PC-3 (cell line): ENCODE measurements at regions not wholly inside any gene's neighbourhood (a gene's known extent, or its start where the extent isn't known, plus 50 kb on each side); places are given as distances from the start of the nearest gene placed in this dataset.

Experiments used
- ATAC-seq: fragments of 200-7000 bp; cut with Tn5 transposase; 2 replicates; pipeline ENCODE4 v1.9.1; 2020; ENCODE audit warnings: mild to moderate bottlenecking, moderate library complexity
- BruUV-seq: library from RNA; stranded (reverse); fragments of 400-500 nt; replicated peaks from 2 replicates; lab custom pipeline; 2021; lab: Mats Ljungman, UMichigan
- CTCF ChIA-PET: fragments of 300-600 bp; sonication (Branson Sonifier 250); formaldehyde crosslinking; loops from one replicate; lab custom pipeline; 2022; ENCODE audit warnings: antibody characterized with exemption; lab: Charles Lee
- POLR2A ChIA-PET: fragments of 300-600 bp; sonication (Branson Sonifier 250); formaldehyde crosslinking; loops from one replicate; lab custom pipeline; 2022; ENCODE audit warnings: antibody characterized with exemption; ENCODE audit not compliant: unreplicated experiment; lab: Charles Lee
- DNase-seq: peaks from one replicate; pipeline ENCODE4 v3.0.0-alpha.2; 2015
- H2AFZ ChIP-seq: fragments of 300-600 bp; sonication (generic); 2 replicates; pipeline ENCODE4 v1.6.0; 2016; ENCODE audit warnings: antibody characterized with exemption, low read length
- H3F3A ChIP-seq: fragments of 300-600 bp; sonication (generic); one replicate; pipeline ENCODE4 v1.6.0; 2017; ENCODE audit warnings: antibody characterized with exemption, low read length, control low read depth, mild to moderate bottlenecking; ENCODE audit not compliant: unreplicated experiment
- H3K27ac ChIP-seq: fragments of 300-600 bp; sonication (generic); 2 replicates; pipeline ENCODE4 v1.5.1; 2016; ENCODE audit warnings: mild to moderate bottlenecking, low read length
- H3K27me3 ChIP-seq: fragments of 300-600 bp; sonication (generic); 2 replicates; pipeline ENCODE4 v1.6.1; 2016; ENCODE audit warnings: low read length, mixed read lengths
- H3K36me3 ChIP-seq: fragments of 300-600 bp; sonication (generic); 2 replicates; pipeline ENCODE4 v1.6.1; 2016; ENCODE audit warnings: low read depth, mixed run types, low read length, mixed read lengths
- H3K4me1 ChIP-seq: fragments of 300-600 bp; sonication (generic); 2 replicates; pipeline ENCODE4 v1.5.1; 2016; ENCODE audit warnings: low read length; ENCODE audit not compliant: insufficient read depth
- H3K4me2 ChIP-seq: fragments of 300-600 bp; sonication (generic); 2 replicates; pipeline ENCODE4 v1.6.0; 2016; ENCODE audit warnings: low read length
- H3K4me3 ChIP-seq: fragments of 300-600 bp; sonication (generic); 2 replicates; pipeline ENCODE4 v1.5.1; 2016; ENCODE audit warnings: mild to moderate bottlenecking, low read length, mixed read lengths
- H3K79me2 ChIP-seq: fragments of 300-600 bp; sonication (generic); 2 replicates; pipeline ENCODE4 v1.6.1; 2017; ENCODE audit warnings: low read length, mixed read lengths
- H3K9ac ChIP-seq: fragments of 300-600 bp; sonication (generic); 2 replicates; pipeline ENCODE4 v1.6.0; 2016; ENCODE audit warnings: mild to moderate bottlenecking, low read length
- H3K9me2 ChIP-seq: fragments of 300-600 bp; sonication (generic); replicated peaks from 2 replicates; pipeline ENCODE4 v1.6.1; 2016; ENCODE audit warnings: mixed run types, low read length, mixed read lengths
- H3K9me3 ChIP-seq: fragments of 300-600 bp; sonication (generic); 2 replicates; pipeline ENCODE4 v1.6.1; 2016; ENCODE audit warnings: low read length, mixed read lengths
- H4K20me1 ChIP-seq: fragments of 300-600 bp; sonication (generic); 2 replicates; pipeline ENCODE4 v1.6.1; 2016; ENCODE audit warnings: low read length, mixed read lengths
- EZH2 ChIP-seq: fragments of 300-600 bp; sonication (generic); IDR thresholded peaks from one replicate; pipeline ENCODE4 v1.6.1; 2017; ENCODE audit warnings: antibody characterized with exemption, mild to moderate bottlenecking, low read length; ENCODE audit not compliant: unreplicated experiment
- EZH2phosphoT487 ChIP-seq: fragments of 300-600 bp; sonication (generic); IDR thresholded peaks from 2 replicates; pipeline ENCODE4 v1.6.1; 2018; ENCODE audit warnings: mild to moderate bottlenecking, antibody characterized with exemption, low read length, borderline replicate concordance
- intact Hi-C: fragments of 100-400 bp; cut with micrococcal nuclease; formaldehyde crosslinking; loops from 2 replicates; pipeline ENCODE4 v1.9.0; 2023
- TF ChIP-seq, protein P1 (sequence below): fragments of 300-600 bp; sonication (generic); conservative IDR thresholded peaks from 2 replicates; pipeline ENCODE4 v1.5.1; 2017; ENCODE audit warnings: antibody characterized with exemption, low read depth, mild to moderate bottlenecking, low read length

DNA sequence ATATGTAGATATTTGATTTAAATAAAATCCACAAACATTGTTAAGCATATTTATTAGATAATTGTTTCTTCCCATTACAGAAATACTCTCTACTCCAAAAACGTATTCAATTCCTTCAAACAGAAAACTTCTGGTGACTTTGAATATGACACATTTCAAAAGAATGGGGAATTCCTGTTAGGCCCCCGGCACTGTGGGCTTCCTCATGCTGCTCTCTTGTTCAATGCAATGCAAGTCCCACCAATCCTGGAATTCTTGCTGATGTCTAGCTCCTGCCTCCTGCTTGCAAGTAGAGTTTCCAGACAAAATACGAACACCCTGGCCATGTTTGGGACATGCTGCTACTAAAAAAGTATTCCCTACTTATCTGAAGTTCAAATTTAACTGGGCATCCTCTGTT, 544.1 kb downstream of the QKI start:
- intact Hi-C loops = loop anchor here (10.0 kb wide), 1 partner anchor 534 kb away; no protein-coding TSS in a partner anchor
- Histone ChIP-seq H3K4me3 (no peak overlapping the region), H3K9me3 (no peaks in the 10 kb centered on the region), H3K9ac (no peak overlapping the region), H2AFZ (no peak overlapping the region), H3K4me1 (no peaks in the 10 kb centered on the region), H3K4me2 (no peak overlapping the region), H3K27ac (no peak overlapping the region), H4K20me1 (no peaks in the 10 kb centered on the region), H3K9me2 (no peaks in the 10 kb centered on the region), H3F3A (no peaks in the 10 kb centered on the region), H3K27me3 (peaks cover 3% of the 10 kb centered on the region; the same call in 1 of the 2 replicates), H3K36me3 (no peaks in the 10 kb centered on the region), H3K79me2 (no peaks in the 10 kb centered on the region)
- no peak for ATAC-seq
- ChIA-PET POLR2A (no interaction called here), CTCF (no interaction called here)
- TF ChIP-seq, protein P1, sequence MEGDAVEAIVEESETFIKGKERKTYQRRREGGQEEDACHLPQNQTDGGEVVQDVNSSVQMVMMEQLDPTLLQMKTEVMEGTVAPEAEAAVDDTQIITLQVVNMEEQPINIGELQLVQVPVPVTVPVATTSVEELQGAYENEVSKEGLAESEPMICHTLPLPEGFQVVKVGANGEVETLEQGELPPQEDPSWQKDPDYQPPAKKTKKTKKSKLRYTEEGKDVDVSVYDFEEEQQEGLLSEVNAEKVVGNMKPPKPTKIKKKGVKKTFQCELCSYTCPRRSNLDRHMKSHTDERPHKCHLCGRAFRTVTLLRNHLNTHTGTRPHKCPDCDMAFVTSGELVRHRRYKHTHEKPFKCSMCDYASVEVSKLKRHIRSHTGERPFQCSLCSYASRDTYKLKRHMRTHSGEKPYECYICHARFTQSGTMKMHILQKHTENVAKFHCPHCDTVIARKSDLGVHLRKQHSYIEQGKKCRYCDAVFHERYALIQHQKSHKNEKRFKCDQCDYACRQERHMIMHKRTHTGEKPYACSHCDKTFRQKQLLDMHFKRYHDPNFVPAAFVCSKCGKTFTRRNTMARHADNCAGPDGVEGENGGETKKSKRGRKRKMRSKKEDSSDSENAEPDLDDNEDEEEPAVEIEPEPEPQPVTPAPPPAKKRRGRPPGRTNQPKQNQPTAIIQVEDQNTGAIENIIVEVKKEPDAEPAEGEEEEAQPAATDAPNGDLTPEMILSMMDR = no peak
- no peak for TF ChIP-seq EZH2
- TF ChIP-seq EZH2phosphoT487 = no peak
- DNase-seq = peak; percentile 18
- BruUV-seq = no TSS peak

DNA sequence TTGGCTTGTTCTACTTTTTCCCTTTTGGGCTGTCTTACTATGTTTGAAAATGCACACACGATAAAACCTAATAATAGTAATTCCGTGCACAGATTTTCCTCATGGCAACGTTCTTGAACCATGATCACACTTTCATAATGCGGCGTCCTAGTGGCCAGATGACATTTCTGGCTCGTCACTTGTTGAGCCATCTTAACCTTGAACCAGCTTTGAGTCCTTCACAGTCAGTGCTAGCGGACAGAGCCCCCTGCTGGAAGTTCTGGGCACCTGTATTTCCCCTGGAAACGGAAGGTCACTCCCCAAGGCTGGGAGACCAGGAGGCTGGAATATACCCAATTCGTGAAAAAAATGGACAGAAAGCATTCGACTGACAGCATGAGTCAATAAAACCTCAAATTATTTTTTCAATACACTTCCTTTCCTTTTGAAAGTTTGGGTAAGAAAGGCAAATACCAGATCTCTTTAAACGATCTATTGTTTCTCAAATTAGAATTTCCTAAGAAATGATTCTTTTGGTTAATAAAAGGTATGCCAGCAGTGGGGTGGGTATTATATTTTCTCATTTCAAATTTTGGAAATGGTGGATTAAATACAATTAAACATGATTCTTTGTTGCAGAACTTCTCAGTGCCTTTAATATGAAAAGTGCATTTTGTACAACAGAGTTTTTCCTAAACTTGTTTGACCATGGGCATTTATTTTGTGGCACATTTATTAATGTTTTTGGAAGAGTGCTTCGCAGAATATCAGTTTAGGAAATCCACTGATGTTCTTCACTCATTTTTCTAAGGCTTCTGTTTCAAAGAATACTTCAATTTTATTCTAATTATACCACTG, 542.3 kb downstream of the QKI start:
- TF ChIP-seq EZH2phosphoT487 (no peak), EZH2 (no peak)
- TF ChIP-seq, protein P1 = peak; percentile 78
- no peak overlapping the region for H3K4me3 ChIP-seq
- no peak overlapping the region for H3K4me2 ChIP-seq
- H3K9me3 ChIP-seq = no peaks in the 10 kb centered on the region
- no peak overlapping the region for H2AFZ ChIP-seq
- H3K79me2 ChIP-seq = no peaks in the 10 kb centered on the region
- H3K27ac ChIP-seq = no peak overlapping the region
- H3K9ac ChIP-seq = no peak overlapping the region
- CTCF ChIA-PET = no interaction called here
- H3K9me2 ChIP-seq = no peaks in the 10 kb centered on the region
- DNase-seq (peak; percentile 72), ATAC-seq (no peak; the same call in 1 of the 2 replicates)
- intact Hi-C loops = loop anchor here (10.0 kb wide), 1 partner anchor 532 kb away; no protein-coding TSS in a partner anchor
- H3F3A ChIP-seq = no peaks in the 10 kb centered on the region
- POLR2A ChIA-PET = no interaction called here
- peaks cover 18% of the 10 kb centered on the region for H3K27me3 ChIP-seq
- no peaks in the 10 kb centered on the region for H4K20me1 ChIP-seq
- H3K4me1 ChIP-seq = no peaks in the 10 kb centered on the region
- BruUV-seq = no TSS peak
- H3K36me3 ChIP-seq = no peaks in the 10 kb centered on the region

DNA sequence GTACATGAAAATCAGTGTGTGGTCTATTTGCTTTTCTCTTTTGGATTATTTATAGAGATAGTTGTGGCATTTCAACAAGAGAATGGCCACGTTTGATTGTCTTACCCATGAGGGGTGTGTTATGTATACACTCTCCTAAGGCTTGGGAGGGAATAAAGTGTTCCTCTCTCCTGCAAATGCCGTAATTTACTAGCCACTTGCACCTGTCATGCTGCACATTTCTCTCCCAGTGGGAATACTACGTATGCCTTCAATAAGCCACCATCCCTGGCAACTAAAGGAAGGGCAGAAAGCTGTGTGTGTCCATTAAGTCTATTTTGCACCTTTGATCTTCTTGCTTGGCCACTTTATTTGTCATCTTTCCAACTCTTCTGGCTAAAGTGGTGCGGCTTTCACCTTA, 541.2 kb downstream of the QKI start:
- ATAC-seq (no peak), DNase-seq (no peak)
- ChIA-PET CTCF (no interaction called here), POLR2A (no interaction called here)
- TF ChIP-seq, protein P1 = no peak
- TF ChIP-seq EZH2phosphoT487 = no peak
- no peak for TF ChIP-seq EZH2
- intact Hi-C loops = loop anchor here (10.0 kb wide), 1 partner anchor 531 kb away; no protein-coding TSS in a partner anchor
- peaks cover 18% of the 10 kb centered on the region for H3K27me3 ChIP-seq
- no peak overlapping the region for H3K27ac ChIP-seq
- H3F3A ChIP-seq = no peaks in the 10 kb centered on the region
- BruUV-seq = no TSS peak
- no peak overlapping the region for H3K4me3 ChIP-seq
- no peak overlapping the region for H2AFZ ChIP-seq
- H3K9me3 ChIP-seq = no peaks in the 10 kb centered on the region
- no peak overlapping the region for H3K4me2 ChIP-seq
- H3K36me3 ChIP-seq = no peaks in the 10 kb centered on the region
- no peaks in the 10 kb centered on the region for H3K79me2 ChIP-seq
- H3K9ac ChIP-seq = no peak overlapping the region
- H3K4me1 ChIP-seq = no peaks in the 10 kb centered on the region
- no peaks in the 10 kb centered on the region for H3K9me2 ChIP-seq
- no peaks in the 10 kb centered on the region for H4K20me1 ChIP-seq
